GM12878 (cell line): ENCODE measurements at regions not wholly inside any gene's neighbourhood (a gene's known extent, or its start where the extent isn't known, plus 50 kb on each side); places are given as distances from the start of the nearest gene placed in this dataset.

Experiments
- ATAC-seq: fragments of 200-7000 bp; cut with Tn5 transposase; 3 replicates; pipeline ENCODE4 v1.9.1; 2020; ENCODE audit warnings: mild to moderate bottlenecking, moderate library complexity
- BruUV-seq: library from RNA; stranded (reverse); fragments of 400-500 nt; replicated peaks from 2 replicates; lab custom pipeline; 2021; lab: Mats Ljungman, UMichigan
- CTCF ChIA-PET: fragments of 300-600 bp; sonication (Branson Sonifier 250); formaldehyde crosslinking; extraction: SDS; loops from one replicate; lab custom pipeline; 2021; ENCODE audit warnings: inconsistent platforms; lab: Yijun Ruan, JAX
- POLR2A ChIA-PET: fragments of 350-600 bp; formaldehyde crosslinking; extraction: SDS; loops from one replicate; lab custom pipeline; 2021; ENCODE audit warnings: inconsistent platforms; lab: Charles Lee
- RAD21 ChIA-PET: fragments of 300-600 bp; sonication (Branson Sonifier 250); formaldehyde crosslinking; loops from one replicate; lab custom pipeline; 2023; ENCODE audit warnings: antibody characterized with exemption; ENCODE audit not compliant: unreplicated experiment; lab: Charles Lee
- SMC1A ChIA-PET: fragments of 300-600 bp; sonication (Branson Sonifier 250); formaldehyde crosslinking; loops from one replicate; lab custom pipeline; 2023; ENCODE audit not compliant: unreplicated experiment, uncharacterized antibody; lab: Charles Lee
- DNase-seq: peaks from one replicate; pipeline ENCODE4 v3.0.0-alpha.2; 2011; ENCODE audit warnings: low read depth, low spot score
- FAIRE-seq: peaks from 3 replicates; lab custom pipeline; 2011; peaks lifted over from hg19 to GRCh38; lab: Jason Lieb, UNC
- H2AFZ ChIP-seq: 2 replicates; pipeline ENCODE4 v1.6.0; 2011; ENCODE audit warnings: low read depth, low read length, control low read depth; ENCODE audit not compliant: control insufficient read depth
- H3K27ac ChIP-seq: 2 replicates; pipeline ENCODE4 v1.5.1; 2011; ENCODE audit warnings: control low read depth; ENCODE audit not compliant: control insufficient read depth, insufficient read depth
- H3K27me3 ChIP-seq, 2 experiments: replicated peaks in 1 of 2; 2 replicates each; pipeline versions ENCODE4 v1.6.0 to v1.6.1; 2011; ENCODE audit warnings: low read length in 1 of 2; ENCODE audit not compliant: control insufficient read depth in 2 of 2, insufficient read depth in 2 of 2
- H3K36me3 ChIP-seq, 2 experiments: 2 replicates each; pipeline ENCODE4 v1.5.1; 2011; ENCODE audit warnings: low read length in 1 of 2; ENCODE audit not compliant: control insufficient read depth in 2 of 2, insufficient read depth in 2 of 2
- H3K4me1 ChIP-seq: 2 replicates; pipeline ENCODE4 v1.6.1; 2011; ENCODE audit warnings: mild to moderate bottlenecking, low read length, moderate library complexity, mixed read lengths; ENCODE audit not compliant: control insufficient read depth, insufficient read depth
- H3K4me2 ChIP-seq: 2 replicates; pipeline ENCODE4 v1.6.0; 2011; ENCODE audit warnings: control low read depth; ENCODE audit not compliant: control insufficient read depth, insufficient read depth
- H3K4me3 ChIP-seq: fragments of 200-600 bp; sonication (generic); 2 replicates; pipeline ENCODE4 v1.5.1; 2016
- H3K79me2 ChIP-seq: 2 replicates; pipeline ENCODE4 v1.6.0; 2011; ENCODE audit warnings: low read length; ENCODE audit not compliant: control insufficient read depth, insufficient read depth
- H3K9ac ChIP-seq: 2 replicates; pipeline ENCODE4 v1.8.0; 2011; ENCODE audit warnings: low read length, control low read depth, mixed read lengths; ENCODE audit not compliant: control insufficient read depth, insufficient read depth
- H3K9me3 ChIP-seq: replicated peaks from 3 replicates; pipeline ENCODE4 v1.5.1; 2011; ENCODE audit warnings: mild to moderate bottlenecking, low read length; ENCODE audit not compliant: control insufficient read depth, insufficient read depth
- H4K20me1 ChIP-seq: 2 replicates; pipeline ENCODE4 v1.6.0; 2011; ENCODE audit not compliant: control insufficient read depth, insufficient read depth
- ATF3 ChIP-seq: IDR thresholded peaks from 2 replicates; pipeline ENCODE4 v1.6.1; 2011; ENCODE audit warnings: low read depth, mild to moderate bottlenecking, low read length, moderate library complexity, borderline replicate concordance; ENCODE audit errors: extremely low read depth
- CBX5 ChIP-seq: sonication (generic); IDR thresholded peaks from 2 replicates; pipeline ENCODE4 v1.6.1; 2016; ENCODE audit warnings: low read depth, moderate library complexity, mild to moderate bottlenecking, inconsistent platforms
- CHD4 ChIP-seq: fragments of 200-600 bp; sonication (generic); IDR thresholded peaks from 2 replicates; pipeline ENCODE4 v1.6.1; 2016; ENCODE audit warnings: mild to moderate bottlenecking
- HDGF ChIP-seq: fragments of 450-650 bp; IDR thresholded peaks from 2 replicates; pipeline ENCODE4 v1.6.1; 2016; ENCODE audit warnings: antibody characterized with exemption
- MEF2B ChIP-seq: fragments of 450-650 bp; IDR thresholded peaks from 2 replicates; pipeline ENCODE4 v1.6.1; 2018; ENCODE audit warnings: mild to moderate bottlenecking, moderate library complexity; ENCODE audit not compliant: partially characterized antibody, poor library complexity, severe bottlenecking
- NR2C2 ChIP-seq: IDR thresholded peaks from 2 replicates; pipeline ENCODE4 v1.6.1; 2011; ENCODE audit warnings: borderline replicate concordance, low read depth; ENCODE audit not compliant: control insufficient read depth, insufficient read length
- PKNOX1 ChIP-seq: fragments of 450-650 bp; IDR thresholded peaks from 2 replicates; pipeline ENCODE4 v1.6.1; 2016; ENCODE audit warnings: mild to moderate bottlenecking
- STAT3 ChIP-seq: IDR thresholded peaks from 2 replicates; pipeline ENCODE4 v1.6.1; 2011; ENCODE audit warnings: low read depth, low read length, improper control_type of control experiment
- TCF3 ChIP-seq: IDR thresholded peaks from 2 replicates; pipeline ENCODE4 v1.6.1; 2012; ENCODE audit warnings: low read depth, mild to moderate bottlenecking, low read length, borderline replicate concordance; ENCODE audit not compliant: insufficient read depth
- YBX1 ChIP-seq: fragments of 450-650 bp; IDR thresholded peaks from 2 replicates; pipeline ENCODE4 v1.6.1; 2016; ENCODE audit warnings: antibody characterized with exemption
- ZNF384 ChIP-seq: IDR thresholded peaks from 2 replicates; pipeline ENCODE4 v1.6.1; 2012; ENCODE audit warnings: low read depth, mild to moderate bottlenecking, low read length, improper control_type of control experiment, borderline replicate concordance
- WGBS: methylation state at CpG from one replicate; pipeline ENCODE4 v1.1.6; 2016; ENCODE audit warnings: low lambda C conversion rate; ENCODE audit not compliant: insufficient replicate concordance, insufficient coverage; ENCODE audit errors: missing lambda C conversion rate; 5-methylcytosine and 5-hydroxymethylcytosine counted together
- in situ Hi-C: fragments of 300-500 bp; cut with MboI; formaldehyde crosslinking; loops from 9 replicates; pipeline ENCODE4 v1.14.3; 2018; ENCODE audit warnings: mixed read lengths
- intact Hi-C: fragments of 100-400 bp; cut with micrococcal nuclease; formaldehyde crosslinking; loops from one replicate; pipeline ENCODE4 v1.14.2; 2022; ENCODE audit not compliant: unreplicated experiment
- TF ChIP-seq, protein P1 (sequence below): IDR thresholded peaks from 2 replicates; pipeline ENCODE4 v1.6.1; 2012; ENCODE audit warnings: low read depth, low read length, improper control_type of control experiment

- H3K4me2 ChIP-seq: no peak overlapping the region
Observed at GRCh38 chr5:100273846-100274580, 261.2 kb upstream of the FAM174A start.

GRCh38 chr5:100270023-100270771 lies 265.0 kb upstream of the FAM174A start:
- Histone ChIP-seq H3K9me3 (no peaks in the 10 kb centered on the region), H3K4me3 (no peak overlapping the region), H2AFZ (no peak overlapping the region), H3K36me3 (no peaks in the 10 kb centered on the region), H3K27me3 (no peaks in the 10 kb centered on the region; a peak in 1 of 4 replicates), H3K27ac (no peak overlapping the region), H3K4me1 (no peaks in the 10 kb centered on the region), H3K79me2 (no peaks in the 10 kb centered on the region), H3K9ac (no peak overlapping the region), H3K4me2 (no peak overlapping the region), H4K20me1 (no peaks in the 10 kb centered on the region)
- intact Hi-C loops: no loop called here
- ATAC-seq (no peak), DNase-seq (no peak), FAIRE-seq (no peak)
- RAD21 ChIA-PET: no interaction called here
- WGBS: 2% methylated on average over 7 of the region's 7 CpGs
- in situ Hi-C loops: no loop called here
- CTCF ChIA-PET: no interaction called here
- SMC1A ChIA-PET: no interaction called here
- BruUV-seq: no TSS peak
- POLR2A ChIA-PET: no interaction called here
- TF ChIP-seq ZNF384 (no peak), CHD4 (no peak), CBX5 (no peak), TCF3 (no peak), PKNOX1 (no peak), STAT3 (no peak), MEF2B (no peak), ATF3 (no peak), HDGF (no peak)

More at GRCh38 chr5:100273846-100274580, 261.2 kb upstream of the FAM174A start:
- ATAC-seq (no peak), DNase-seq (no peak), FAIRE-seq (no peak)
- Histone ChIP-seq H3K79me2 (no peaks in the 10 kb centered on the region), H3K9me3 (no peaks in the 10 kb centered on the region), H3K36me3 (no peaks in the 10 kb centered on the region), H3K9ac (no peak overlapping the region), H3K27me3 (no peaks in the 10 kb centered on the region; a peak in 1 of 4 replicates), H4K20me1 (no peaks in the 10 kb centered on the region), H2AFZ (no peak overlapping the region), H3K4me1 (no peaks in the 10 kb centered on the region), H3K4me3 (no peak overlapping the region), H3K27ac (no peak overlapping the region)
- intact Hi-C loops: no loop called here
- RAD21 ChIA-PET: no interaction called here
- SMC1A ChIA-PET: interaction anchor here (1.6 kb wide), 1 partner anchor 34 kb away, joined by 4 read pairs; no protein-coding TSS in a partner anchor
- CTCF ChIA-PET: interaction anchor here (0.6 kb wide), 1 partner anchor 60 kb away, joined by 4 read pairs; no protein-coding TSS in a partner anchor
- POLR2A ChIA-PET: no interaction called here
- TF ChIP-seq, protein P1, sequence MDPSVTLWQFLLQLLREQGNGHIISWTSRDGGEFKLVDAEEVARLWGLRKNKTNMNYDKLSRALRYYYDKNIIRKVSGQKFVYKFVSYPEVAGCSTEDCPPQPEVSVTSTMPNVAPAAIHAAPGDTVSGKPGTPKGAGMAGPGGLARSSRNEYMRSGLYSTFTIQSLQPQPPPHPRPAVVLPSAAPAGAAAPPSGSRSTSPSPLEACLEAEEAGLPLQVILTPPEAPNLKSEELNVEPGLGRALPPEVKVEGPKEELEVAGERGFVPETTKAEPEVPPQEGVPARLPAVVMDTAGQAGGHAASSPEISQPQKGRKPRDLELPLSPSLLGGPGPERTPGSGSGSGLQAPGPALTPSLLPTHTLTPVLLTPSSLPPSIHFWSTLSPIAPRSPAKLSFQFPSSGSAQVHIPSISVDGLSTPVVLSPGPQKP: no peak
- no peak for TF ChIP-seq YBX1
- TF ChIP-seq MEF2B: no peak
- no peak for TF ChIP-seq NR2C2
- no TSS peak for BruUV-seq
- in situ Hi-C loops: no loop called here
- 23% methylated on average over 2 of the region's 2 CpGs for WGBS
